ENCODE measurements at regions not wholly inside any gene's neighbourhood (a gene's known extent, or its start where the extent isn't known, plus 50 kb on each side); places are given as distances from the start of the nearest gene placed in this dataset.
"Not testable (repeated sequence)": the region's sequence is repeated elsewhere in the genome, so short reads cannot be mapped to it uniquely, and the experiment has no call there.

DNA sequence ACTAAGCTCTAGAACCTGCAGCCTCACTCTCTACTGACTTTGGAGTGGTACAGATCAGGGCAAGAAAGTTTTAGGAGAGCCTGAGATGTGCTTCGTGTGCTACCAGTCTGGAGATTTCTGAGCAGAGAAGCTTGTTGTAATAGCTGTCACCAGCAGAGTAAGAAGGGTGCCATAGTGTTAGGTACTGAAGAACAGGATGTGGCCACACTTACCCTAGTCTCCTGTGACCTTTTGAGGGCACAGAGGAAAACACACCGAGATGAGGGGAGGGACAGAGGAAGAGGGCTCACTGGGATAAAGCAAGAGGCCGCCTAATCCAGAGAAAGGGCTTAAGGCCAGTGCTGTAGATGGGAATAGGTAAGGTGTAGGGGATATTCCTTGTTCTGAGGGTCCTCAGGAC lies 146.2 kb upstream of the MTPN start:
- Histone ChIP-seq H3K4me1 (no peaks in the 10 kb centered on the region), H3K4me3 (no peak overlapping the region), H3K27me3 (ENCODE audit: low read depth) (no peaks in the 10 kb centered on the region), H3K9me3 (no peaks in the 10 kb centered on the region), H3K27ac (no peak overlapping the region), H3K36me3 (no peaks in the 10 kb centered on the region)
- TF ChIP-seq, protein P1, sequence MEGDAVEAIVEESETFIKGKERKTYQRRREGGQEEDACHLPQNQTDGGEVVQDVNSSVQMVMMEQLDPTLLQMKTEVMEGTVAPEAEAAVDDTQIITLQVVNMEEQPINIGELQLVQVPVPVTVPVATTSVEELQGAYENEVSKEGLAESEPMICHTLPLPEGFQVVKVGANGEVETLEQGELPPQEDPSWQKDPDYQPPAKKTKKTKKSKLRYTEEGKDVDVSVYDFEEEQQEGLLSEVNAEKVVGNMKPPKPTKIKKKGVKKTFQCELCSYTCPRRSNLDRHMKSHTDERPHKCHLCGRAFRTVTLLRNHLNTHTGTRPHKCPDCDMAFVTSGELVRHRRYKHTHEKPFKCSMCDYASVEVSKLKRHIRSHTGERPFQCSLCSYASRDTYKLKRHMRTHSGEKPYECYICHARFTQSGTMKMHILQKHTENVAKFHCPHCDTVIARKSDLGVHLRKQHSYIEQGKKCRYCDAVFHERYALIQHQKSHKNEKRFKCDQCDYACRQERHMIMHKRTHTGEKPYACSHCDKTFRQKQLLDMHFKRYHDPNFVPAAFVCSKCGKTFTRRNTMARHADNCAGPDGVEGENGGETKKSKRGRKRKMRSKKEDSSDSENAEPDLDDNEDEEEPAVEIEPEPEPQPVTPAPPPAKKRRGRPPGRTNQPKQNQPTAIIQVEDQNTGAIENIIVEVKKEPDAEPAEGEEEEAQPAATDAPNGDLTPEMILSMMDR (IDR thresholded peaks at IDR 0.05), result no peak
- DNase-seq (no peak), ATAC-seq (no peak)
- intact Hi-C loops (cut with DNase I), result no loop called here

DNA sequence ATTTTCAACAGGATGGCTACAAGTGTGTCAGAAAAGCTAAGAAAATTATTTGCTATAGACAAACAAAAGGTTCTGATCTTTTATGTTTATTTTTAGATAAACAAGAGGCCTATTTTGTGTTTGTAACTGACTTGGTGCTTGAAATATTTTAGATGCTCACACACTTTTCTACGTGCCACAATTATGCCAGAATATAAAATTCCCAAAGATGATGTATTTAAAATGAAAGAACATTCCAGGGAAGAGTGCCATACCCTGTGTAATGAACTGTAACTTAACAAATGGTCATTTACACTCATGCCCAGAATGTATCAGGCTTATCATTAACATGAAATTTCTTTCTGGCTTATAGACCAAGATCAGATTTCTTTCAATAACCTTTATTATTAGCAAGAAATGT lies 144.9 kb upstream of the MTPN start:
- no peaks in the 10 kb centered on the region for H3K4me1 ChIP-seq
- no peak overlapping the region for H3K4me3 ChIP-seq
- no peaks in the 10 kb centered on the region for H3K36me3 ChIP-seq
- DNase-seq, result no peak
- H3K9me3 ChIP-seq, result no peaks in the 10 kb centered on the region
- TF ChIP-seq, protein P1 (IDR thresholded peaks at IDR 0.05), result no peak
- intact Hi-C loops (cut with DNase I), result no loop called here
- peak in 1 of 2 donors; percentile 28 for ATAC-seq
- no peaks in the 10 kb centered on the region for H3K27me3 ChIP-seq (ENCODE audit: low read depth)
- H3K27ac ChIP-seq, result no peak overlapping the region

DNA sequence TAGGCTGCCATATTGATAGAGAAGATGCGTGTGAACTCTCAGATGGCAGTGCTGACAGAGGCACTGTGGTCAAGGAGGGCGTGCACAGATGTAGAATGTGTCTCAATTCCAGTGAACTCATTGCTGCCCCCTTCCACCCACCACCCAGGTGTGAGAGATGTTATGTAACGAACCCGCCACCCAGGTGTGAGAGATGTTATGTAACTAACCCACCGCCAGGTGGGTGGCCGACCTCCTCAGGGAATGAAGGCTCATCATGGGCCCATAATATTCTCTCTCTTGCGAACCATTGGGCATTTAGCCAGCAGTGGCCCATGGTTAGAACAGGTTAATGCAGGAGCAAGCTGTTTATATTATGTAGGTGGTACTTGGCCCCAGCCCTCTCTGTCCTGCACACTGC lies 140.4 kb upstream of the MTPN start:
- H3K36me3 ChIP-seq, result no peaks in the 10 kb centered on the region
- intact Hi-C loops (cut with DNase I), result no loop called here
- H3K4me1 ChIP-seq, result no peaks in the 10 kb centered on the region
- H3K4me3 ChIP-seq, result no peak overlapping the region
- no peaks in the 10 kb centered on the region for H3K27me3 ChIP-seq (ENCODE audit: low read depth)
- ATAC-seq (no peak), DNase-seq (no peak)
- H3K9me3 ChIP-seq, result no peaks in the 10 kb centered on the region
- no peak overlapping the region for H3K27ac ChIP-seq
- TF ChIP-seq, protein P1 (IDR thresholded peaks at IDR 0.05), result no peak

DNA sequence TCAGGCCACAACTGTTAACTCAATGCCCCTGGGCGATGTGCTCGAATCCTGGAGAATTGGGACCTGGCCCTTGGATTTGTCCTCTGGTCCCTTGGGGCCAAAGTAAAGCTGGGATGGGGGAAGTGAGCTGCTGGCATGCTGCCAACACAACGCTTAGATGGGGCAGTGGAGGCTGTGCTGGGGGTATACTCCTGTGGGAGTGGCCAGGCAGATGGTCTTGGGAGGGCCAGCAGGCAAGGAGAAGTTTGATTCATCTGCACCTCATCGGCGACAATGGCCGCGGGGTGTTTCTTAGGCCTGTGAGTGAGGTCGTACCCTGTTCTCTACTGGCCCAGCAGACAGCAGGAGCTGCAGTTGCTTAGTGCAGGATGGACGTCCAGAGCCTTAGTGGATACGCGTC lies 139.0 kb upstream of the MTPN start:
- TF ChIP-seq, protein P1 (IDR thresholded peaks at IDR 0.05), result no peak
- no peak for DNase-seq
- ATAC-seq, result peak in 1 of 2 donors; percentile 35
- no peaks in the 10 kb centered on the region for H3K4me1 ChIP-seq
- H3K27ac ChIP-seq, result no peak overlapping the region
- H3K9me3 ChIP-seq, result no peaks in the 10 kb centered on the region
- H3K36me3 ChIP-seq, result no peaks in the 10 kb centered on the region
- H3K4me3 ChIP-seq, result no peak overlapping the region
- no peaks in the 10 kb centered on the region for H3K27me3 ChIP-seq (ENCODE audit: low read depth)
- intact Hi-C loops (cut with DNase I), result no loop called here

DNA sequence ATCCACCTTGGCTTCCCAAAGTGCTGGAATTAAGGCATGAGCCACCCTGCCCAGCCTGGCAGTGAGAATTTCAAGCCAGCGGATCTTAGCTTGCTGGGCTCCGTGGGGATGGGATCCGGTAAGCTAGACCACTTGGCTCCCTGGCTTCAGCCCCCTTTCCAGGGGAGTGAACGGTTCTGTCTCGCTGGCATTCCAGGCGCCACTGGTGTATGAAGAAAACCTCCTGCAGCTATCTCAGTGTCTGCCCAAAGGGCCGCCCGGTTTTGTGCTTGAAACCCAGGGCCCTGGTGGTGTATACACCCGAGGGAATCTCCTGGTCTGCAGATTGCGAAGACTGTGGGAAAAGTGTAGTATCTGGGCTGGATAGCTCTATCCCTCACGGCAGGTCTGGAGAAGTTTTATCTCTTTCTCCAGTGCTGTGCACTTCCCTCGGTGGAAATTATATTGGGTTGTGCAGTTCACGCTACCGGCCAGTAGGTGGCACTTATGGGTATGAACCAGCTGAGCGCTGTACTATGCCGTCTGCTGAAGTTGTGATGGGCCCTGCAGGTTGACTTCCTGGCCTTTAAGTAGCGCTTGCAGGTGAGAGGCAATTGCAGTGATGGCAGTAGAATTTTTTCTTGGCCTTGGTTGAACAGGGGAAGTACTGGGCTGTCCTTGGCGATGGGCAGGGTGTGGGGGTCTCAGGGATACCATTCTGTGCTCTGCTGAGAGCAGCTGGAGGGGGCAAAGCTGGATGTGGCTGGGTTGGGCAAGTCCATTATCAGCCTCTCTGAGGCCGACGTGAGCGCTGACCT lies 138.0 kb upstream of the MTPN start:
- TF ChIP-seq, protein P1 (IDR thresholded peaks at IDR 0.05), result peak; percentile 68
- Histone ChIP-seq H3K4me1 (no peaks in the 10 kb centered on the region), H3K4me3 (no peak overlapping the region), H3K27me3 (ENCODE audit: low read depth) (no peaks in the 10 kb centered on the region), H3K27ac (no peak overlapping the region), H3K9me3 (no peaks in the 10 kb centered on the region), H3K36me3 (no peaks in the 10 kb centered on the region)
- DNase-seq (no peak), ATAC-seq (peak; percentile 77 to 80)
- intact Hi-C loops (cut with DNase I), result no loop called here

DNA sequence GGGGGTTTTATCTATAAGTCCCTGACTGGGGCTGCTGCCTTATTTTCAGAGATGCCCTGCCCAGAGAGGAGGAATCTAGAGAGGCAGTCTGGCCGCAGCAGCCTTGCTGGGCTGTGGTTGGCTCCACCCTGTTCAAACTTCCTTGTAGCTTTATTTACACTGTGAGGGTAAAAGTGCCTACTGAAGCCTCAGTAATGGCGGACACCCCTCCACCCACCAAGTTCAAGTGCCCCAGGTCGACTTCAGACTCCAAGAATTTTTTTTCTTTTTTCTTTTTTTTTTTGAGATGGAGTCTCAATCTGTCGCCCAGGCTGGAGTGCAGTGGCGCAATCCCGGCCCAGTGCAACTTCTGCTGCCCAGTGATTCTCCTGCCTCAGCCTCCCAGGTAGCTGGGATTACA lies 137.3 kb upstream of the MTPN start:
- H3K4me1 ChIP-seq; H3K9me3 ChIP-seq; intact Hi-C loops (cut with DNase I); H3K4me3 ChIP-seq; H3K27ac ChIP-seq; H3K27me3 ChIP-seq (ENCODE audit: low read depth); H3K36me3 ChIP-seq: not testable (repeated sequence)
- ATAC-seq (peak; percentile 58 to 78), DNase-seq (peak; percentile 51)

DNA sequence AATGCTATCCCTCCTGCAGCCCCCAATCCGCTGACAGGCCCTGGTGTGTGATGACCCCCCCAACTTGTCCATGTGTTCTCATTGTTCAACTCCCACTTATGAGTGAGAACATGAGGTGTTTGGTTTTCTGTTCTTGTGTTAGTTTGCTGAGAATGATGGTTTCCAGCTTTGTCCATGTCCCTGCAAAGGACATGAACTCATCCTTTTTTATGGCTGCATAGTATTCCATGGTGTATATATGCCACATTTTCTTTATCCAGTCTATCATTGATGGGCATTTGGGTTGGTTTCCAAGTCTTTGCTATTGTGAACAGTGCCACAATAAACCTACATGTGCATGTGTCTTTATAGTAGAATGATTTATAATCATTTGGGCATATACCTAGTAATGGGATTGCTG lies 131.9 kb upstream of the MTPN start:
- H3K9me3 ChIP-seq; H3K4me3 ChIP-seq; ATAC-seq; H3K36me3 ChIP-seq; H3K27me3 ChIP-seq (ENCODE audit: low read depth); intact Hi-C loops (cut with DNase I); H3K4me1 ChIP-seq; H3K27ac ChIP-seq; DNase-seq: not testable (repeated sequence)
